MCF 10A (cell line): ENCODE measurements at regions not wholly inside any gene's neighbourhood (a gene's known extent, or its start where the extent isn't known, plus 50 kb on each side); places are given as distances from the start of the nearest gene placed in this dataset.

ENCODE experiments used
- BruUV-seq: library from RNA; stranded (reverse); fragments of 400-500 nt; replicated peaks from 2 replicates; lab custom pipeline; 2021; lab: Mats Ljungman, UMichigan
- CTCF ChIA-PET: fragments of 300-600 bp; sonication (Branson Sonifier 250); formaldehyde crosslinking; extraction: SDS; loops from one replicate; lab custom pipeline; 2021; ENCODE audit warnings: antibody characterized with exemption, inconsistent platforms; lab: Yijun Ruan, JAX
- POLR2A ChIA-PET: fragments of 300-600, 350-650 bp; sonication (Branson Sonifier 250); formaldehyde crosslinking; extraction: SDS; loops from one replicate; lab custom pipeline; 2020; ENCODE audit warnings: antibody characterized with exemption, inconsistent platforms; lab: Yijun Ruan, JAX
- DNase-seq: peaks from one replicate; pipeline ENCODE4 v3.0.0-alpha.2; 2018; ENCODE audit not compliant: unreplicated experiment
- H3K27ac Mint-ChIP-seq: one replicate; pipeline ENCODE4 v1.8.0; 2022; ENCODE audit warnings: mild to moderate bottlenecking, low read depth, mixed read lengths; ENCODE audit not compliant: unreplicated experiment
- H3K27me3 Mint-ChIP-seq: one replicate; pipeline ENCODE4 v1.8.0; 2022; ENCODE audit warnings: mixed read lengths; ENCODE audit not compliant: insufficient read depth, unreplicated experiment
- H3K36me3 Mint-ChIP-seq: one replicate; pipeline ENCODE4 v1.8.0; 2022; ENCODE audit warnings: mild to moderate bottlenecking, moderate library complexity, mixed read lengths; ENCODE audit not compliant: insufficient read depth, unreplicated experiment
- H3K4me1 Mint-ChIP-seq: one replicate; pipeline ENCODE4 v1.8.0; 2022; ENCODE audit warnings: mixed read lengths; ENCODE audit not compliant: insufficient read depth, unreplicated experiment
- H3K4me3 Mint-ChIP-seq: one replicate; pipeline ENCODE4 v1.8.0; 2022; ENCODE audit warnings: mild to moderate bottlenecking, moderate library complexity, mixed read lengths; ENCODE audit not compliant: unreplicated experiment
- H3K9me3 Mint-ChIP-seq: one replicate; pipeline ENCODE4 v1.8.0; 2022; ENCODE audit warnings: mixed read lengths; ENCODE audit not compliant: unreplicated experiment
- CTCF ChIP-seq: fragments of 200-600 bp; IDR thresholded peaks from one replicate; pipeline ENCODE4 v1.8.0; 2022; ENCODE audit warnings: antibody characterized with exemption, mild to moderate bottlenecking; ENCODE audit not compliant: unreplicated experiment
- intact Hi-C: fragments of 100-400 bp; cut with micrococcal nuclease; formaldehyde crosslinking; loops from 2 replicates; pipeline ENCODE4 v1.14.1; 2022

GRCh38 chr14:104297721-104298401 is 159.5 kb downstream of the KIF26A start:
- TF ChIP-seq CTCF = no peak
- Mint-ChIP-seq H3K9me3 (no peaks in the 10 kb centered on the region), H3K27me3 (no peaks in the 10 kb centered on the region), H3K4me1 (no peaks in the 10 kb centered on the region), H3K36me3 (no peaks in the 10 kb centered on the region), H3K27ac (no peak overlapping the region), H3K4me3 (no peak overlapping the region)
- no peak for DNase-seq
- BruUV-seq = no TSS peak
- CTCF ChIA-PET = interaction anchor here (0.7 to 0.9 kb wide), 2 partner anchors 249 to 254 kb away, joined by 3 read pairs; no protein-coding TSS in a partner anchor
- intact Hi-C loops = no loop called here
- POLR2A ChIA-PET = no interaction called here

- intact Hi-C loops = no loop called here
- no peaks in the 10 kb centered on the region for H3K36me3 Mint-ChIP-seq
- BruUV-seq = no TSS peak
- no peaks in the 10 kb centered on the region for H3K27me3 Mint-ChIP-seq
- TF ChIP-seq CTCF = no peak
- H3K4me1 Mint-ChIP-seq = no peaks in the 10 kb centered on the region
- H3K4me3 Mint-ChIP-seq = no peak overlapping the region
- H3K27ac Mint-ChIP-seq = no peak overlapping the region
- POLR2A ChIA-PET = no interaction called here
- CTCF ChIA-PET = interaction anchor here (0.7 kb wide), 1 partner anchor 253 kb away, joined by 3 read pairs; no protein-coding TSS in a partner anchor
- DNase-seq = no peak
- H3K9me3 Mint-ChIP-seq = no peaks in the 10 kb centered on the region
These were observed 160.1 kb downstream of the KIF26A start for GRCh38 chr14:104298458-104298857.

- BruUV-seq = no TSS peak
- TF ChIP-seq CTCF = no peak
- Mint-ChIP-seq H3K27ac (no peak overlapping the region), H3K36me3 (no peaks in the 10 kb centered on the region), H3K9me3 (no peaks in the 10 kb centered on the region), H3K27me3 (peaks cover 12% of the 10 kb centered on the region), H3K4me1 (no peaks in the 10 kb centered on the region), H3K4me3 (no peak overlapping the region)
- intact Hi-C loops = no loop called here
- ChIA-PET POLR2A (no interaction called here), CTCF (interaction anchor here (0.6 kb wide), 1 partner anchor 36 kb away, joined by 4 read pairs; no protein-coding TSS in a partner anchor)
- DNase-seq = no peak
These were observed 161.8 kb downstream of the KIF26A start for GRCh38 chr14:104299993-104300761.

- BruUV-seq = no TSS peak
- ChIA-PET CTCF (interaction anchor here (0.9 kb wide), 1 partner anchor 262 kb away, joined by 4 read pairs; no protein-coding TSS in a partner anchor), POLR2A (no interaction called here)
- Mint-ChIP-seq H3K27ac (no peak overlapping the region), H3K4me3 (no peak overlapping the region), H3K27me3 (peaks cover 12% of the 10 kb centered on the region), H3K4me1 (no peaks in the 10 kb centered on the region), H3K9me3 (no peaks in the 10 kb centered on the region), H3K36me3 (no peaks in the 10 kb centered on the region)
- intact Hi-C loops = no loop called here
- DNase-seq = no peak
- no peak for TF ChIP-seq CTCF
These were observed 163.5 kb downstream of the KIF26A start for GRCh38 chr14:104301731-104302460.
